Gastroesophageal sphincter (tissue), 4 donors: ENCODE measurements at regions not wholly inside any gene's neighbourhood (a gene's known extent, or its start where the extent isn't known, plus 50 kb on each side); places are given as distances from the start of the nearest gene placed in this dataset.

Experiments
- ATAC-seq: fragments of 150-250 bp; one replicate; pipeline ENCODE4 v1.9.1; 2016; ENCODE audit warnings: mild to moderate bottlenecking, moderate library complexity
- H3K27ac ChIP-seq, 4 donors: fragments of 200-600 bp; sonication (generic) in 3 of 4; 1 replicate in 3 of 4; 2 replicates in 1 of 4; pipeline ENCODE4 v1.5.1; 2016 to 2019
- H3K27me3 ChIP-seq: fragments of 200-600 bp; sonication (generic); one replicate; pipeline ENCODE4 v1.5.1; 2019
- H3K36me3 ChIP-seq, 2 donors: fragments of 200-600 bp; sonication (generic); one replicate each; pipeline ENCODE4 v1.5.1; 2019; ENCODE audit warnings: control low read depth in 1 of 2
- H3K4me1 ChIP-seq, 3 donors: fragments of 200-600 bp; sonication (generic); 1 replicate in 2 of 3; 2 replicates in 1 of 3; pipeline ENCODE4 v1.5.1; 2016 to 2019; ENCODE audit warnings: control low read depth in 2 of 3
- H3K4me3 ChIP-seq, 2 donors: fragments of 200-600 bp; sonication (generic); one replicate each; pipeline ENCODE4 v1.5.1; 2019; ENCODE audit warnings: mild to moderate bottlenecking in 1 of 2, moderate library complexity in 1 of 2
- H3K9me3 ChIP-seq, 3 donors: fragments of 200-600 bp; sonication (generic); one replicate each; pipeline ENCODE4 v1.5.1; 2017 to 2019; ENCODE audit warnings: control low read depth in 2 of 3
- CTCF ChIP-seq, 4 experiments: fragments of 200-600 bp in 2 of 4; fragments of 450-650 bp in 2 of 4; sonication (generic) in 1 of 4; IDR thresholded peaks; one replicate each; pipeline ENCODE4 v1.5.1; 2017 to 2019; ENCODE audit warnings: antibody characterized with exemption in 4 of 4, mild to moderate bottlenecking in 2 of 4, moderate library complexity in 2 of 4
- EP300 ChIP-seq: sonication (generic); formaldehyde crosslinking; IDR thresholded peaks from one replicate; pipeline ENCODE4 v1.6.1; 2017; ENCODE audit warnings: antibody characterized with exemption, mild to moderate bottlenecking
- POLR2A ChIP-seq, 2 donors: fragments of 450-650 bp; IDR thresholded peaks; one replicate each; pipeline ENCODE4 v1.6.1; 2017; ENCODE audit warnings: antibody characterized with exemption in 2 of 2, mild to moderate bottlenecking in 2 of 2, moderate library complexity in 1 of 2
- POLR2AphosphoS5 ChIP-seq: sonication (generic); formaldehyde crosslinking; IDR thresholded peaks from one replicate; pipeline ENCODE4 v1.6.1; 2017; ENCODE audit warnings: antibody characterized with exemption
- WGBS, 2 donors: methylation state at CpG; one replicate each; pipeline ENCODE4 v1.1.5; 2018; ENCODE audit warnings: low coverage in 1 of 2; 5-methylcytosine and 5-hydroxymethylcytosine counted together

GRCh38 chrX:19172741-19173140 lies 50.5 kb upstream of the ADGRG2 start:
- ATAC-seq: no peak
- H3K36me3 ChIP-seq: no peaks in the 10 kb centered on the region
- H3K4me1 ChIP-seq: no peaks in the 10 kb centered on the region
- H3K27me3 ChIP-seq: no peaks in the 10 kb centered on the region
- WGBS, 2 donors: 64 to 69% methylated on average over 4 of the region's 4 CpGs
- no peak overlapping the region for H3K4me3 ChIP-seq
- no peak overlapping the region for H3K27ac ChIP-seq
- TF ChIP-seq CTCF (IDR thresholded peaks at IDR 0.05) (no peak), EP300 (no peak)
- H3K9me3 ChIP-seq: no peaks in the 10 kb centered on the region

- H3K4me3 ChIP-seq: no peak overlapping the region
- no peaks in the 10 kb centered on the region for H3K36me3 ChIP-seq
- H3K4me1 ChIP-seq: no peaks in the 10 kb centered on the region
- 55 to 63% methylated on average over 1 to 6 of the region's 10 CpGs for WGBS, 2 donors
- H3K27ac ChIP-seq: no peak overlapping the region
- TF ChIP-seq POLR2A (IDR thresholded peaks at IDR 0.05): no peak
- no peak for TF ChIP-seq POLR2AphosphoS5
- TF ChIP-seq CTCF (IDR thresholded peaks at IDR 0.05): no peak
- TF ChIP-seq EP300: no peak
- H3K9me3 ChIP-seq: no peaks in the 10 kb centered on the region
- ATAC-seq: peak; percentile 43
- no peaks in the 10 kb centered on the region for H3K27me3 ChIP-seq
These were observed 52.2 kb upstream of the ADGRG2 start for GRCh38 chrX:19174401-19175025.

GRCh38 chrX:19176901-19177630 lies 54.8 kb upstream of the ADGRG2 start:
- H3K9me3 ChIP-seq: no peaks in the 10 kb centered on the region
- no peak for TF ChIP-seq EP300
- no peak for TF ChIP-seq POLR2A (IDR thresholded peaks at IDR 0.05)
- TF ChIP-seq CTCF (IDR thresholded peaks at IDR 0.05): no peak
- no peak for TF ChIP-seq POLR2AphosphoS5
- no peaks in the 10 kb centered on the region for H3K36me3 ChIP-seq
- no peaks in the 10 kb centered on the region for H3K4me1 ChIP-seq
- no peak overlapping the region for H3K27ac ChIP-seq
- 46 to 73% methylated on average over 2 to 3 of the region's 4 CpGs for WGBS, 2 donors
- H3K27me3 ChIP-seq: no peaks in the 10 kb centered on the region
- ATAC-seq: no peak
- H3K4me3 ChIP-seq: no peak overlapping the region

GRCh38 chrX:19177721-19178120 lies 55.5 kb upstream of the ADGRG2 start:
- H3K27ac ChIP-seq: no peak overlapping the region
- 35 to 53% methylated on average over 2 to 3 of the region's 6 CpGs for WGBS, 2 donors
- no peaks in the 10 kb centered on the region for H3K36me3 ChIP-seq
- TF ChIP-seq POLR2A (IDR thresholded peaks at IDR 0.05) (no peak), CTCF (IDR thresholded peaks at IDR 0.05) (no peak), POLR2AphosphoS5 (no peak)
- H3K4me1 ChIP-seq: no peaks in the 10 kb centered on the region
- ATAC-seq: no peak
- no peaks in the 10 kb centered on the region for H3K27me3 ChIP-seq
- H3K9me3 ChIP-seq: no peaks in the 10 kb centered on the region
- H3K4me3 ChIP-seq: no peak overlapping the region

- H3K4me3 ChIP-seq: no peak overlapping the region
- H3K27me3 ChIP-seq: no peaks in the 10 kb centered on the region
- no peaks in the 10 kb centered on the region for H3K36me3 ChIP-seq
- TF ChIP-seq CTCF (IDR thresholded peaks at IDR 0.05) (no peak), EP300 (no peak), POLR2A (IDR thresholded peaks at IDR 0.05) (no peak)
- H3K9me3 ChIP-seq: no peaks in the 10 kb centered on the region
- H3K4me1 ChIP-seq: no peaks in the 10 kb centered on the region
- no peak overlapping the region for H3K27ac ChIP-seq
- WGBS, 2 donors: 17% methylated on average over 1 of the region's 6 CpGs; no CpG with 5 or more reads in 1 of the 2 donors
- no peak for ATAC-seq
These were observed 56.1 kb upstream of the ADGRG2 start for GRCh38 chrX:19178402-19178801.
